ENCODE measurements at regions not wholly inside any gene's neighbourhood (a gene's known extent, or its start where the extent isn't known, plus 50 kb on each side); places are given as distances from the start of the nearest gene placed in this dataset.

GRCh38 chr1:34617321-34618118, 137.3 kb upstream of the GJB5 start:
- Mint-ChIP-seq H3K27ac (no peak overlapping the region), H3K4me1 (no peaks in the 10 kb centered on the region), H3K27me3 (ENCODE audit: low read depth) (peaks cover 58% of the 10 kb centered on the region), H3K4me3 (no peak overlapping the region), H3K36me3 (no peaks in the 10 kb centered on the region), H3K9me3 (no peaks in the 10 kb centered on the region)
- TF ChIP-seq CTCF (IDR thresholded peaks at IDR 0.05; ENCODE audit: unreplicated experiment): no peak
- no peak for DNase-seq (ENCODE audit: low spot score in 2 of 2, unreplicated experiment in 2 of 2)

- H3K4me3 Mint-ChIP-seq: no peak overlapping the region
- no peaks in the 10 kb centered on the region for H3K9me3 Mint-ChIP-seq
- no peaks in the 10 kb centered on the region for H3K36me3 Mint-ChIP-seq
- no peak for TF ChIP-seq CTCF (IDR thresholded peaks at IDR 0.05; ENCODE audit: unreplicated experiment)
- no peak for DNase-seq (ENCODE audit: low spot score in 2 of 2, unreplicated experiment in 2 of 2)
- H3K27me3 Mint-ChIP-seq (ENCODE audit: low read depth): peaks cover 58% of the 10 kb centered on the region
- no peaks in the 10 kb centered on the region for H3K4me1 Mint-ChIP-seq
- no peak overlapping the region for H3K27ac Mint-ChIP-seq
Observed at GRCh38 chr1:34618381-34618780, 136.5 kb upstream of the GJB5 start.

- H3K27me3 Mint-ChIP-seq (ENCODE audit: low read depth): peaks cover 55% of the 10 kb centered on the region
- no peaks in the 10 kb centered on the region for H3K4me1 Mint-ChIP-seq
- no peak overlapping the region for H3K27ac Mint-ChIP-seq
- H3K36me3 Mint-ChIP-seq: no peaks in the 10 kb centered on the region
- no peak for DNase-seq (ENCODE audit: low spot score in 2 of 2, unreplicated experiment in 2 of 2)
- no peak overlapping the region for H3K4me3 Mint-ChIP-seq
- H3K9me3 Mint-ChIP-seq: no peaks in the 10 kb centered on the region
- TF ChIP-seq CTCF (IDR thresholded peaks at IDR 0.05; ENCODE audit: unreplicated experiment): no peak
Observed at GRCh38 chr1:34619256-34619655, 135.6 kb upstream of the GJB5 start.

- no peaks in the 10 kb centered on the region for H3K9me3 Mint-ChIP-seq
- TF ChIP-seq CTCF (IDR thresholded peaks at IDR 0.05; ENCODE audit: unreplicated experiment): no peak
- H3K27me3 Mint-ChIP-seq (ENCODE audit: low read depth): peaks cover 49% of the 10 kb centered on the region
- no peak overlapping the region for H3K4me3 Mint-ChIP-seq
- H3K4me1 Mint-ChIP-seq: no peaks in the 10 kb centered on the region
- no peak overlapping the region for H3K27ac Mint-ChIP-seq
- DNase-seq (ENCODE audit: low spot score in 2 of 2, unreplicated experiment in 2 of 2): no peak
- no peaks in the 10 kb centered on the region for H3K36me3 Mint-ChIP-seq
Observed at GRCh38 chr1:34621916-34622315, 132.9 kb upstream of the GJB5 start.

- Mint-ChIP-seq H3K9me3 (no peaks in the 10 kb centered on the region), H3K4me3 (no peak overlapping the region), H3K4me1 (no peaks in the 10 kb centered on the region), H3K36me3 (no peaks in the 10 kb centered on the region), H3K27me3 (ENCODE audit: low read depth) (peaks cover 39% of the 10 kb centered on the region), H3K27ac (no peak overlapping the region)
- DNase-seq (ENCODE audit: low spot score in 2 of 2, unreplicated experiment in 2 of 2): no peak
- no peak for TF ChIP-seq CTCF (IDR thresholded peaks at IDR 0.05; ENCODE audit: unreplicated experiment)
Observed at GRCh38 chr1:34625521-34626015, 129.3 kb upstream of the GJB5 start.

Measured in mesothelial cell of epicardium (in vitro differentiated cells).